PC-3 (cell line): ENCODE measurements at regions not wholly inside any gene's neighbourhood (a gene's known extent, or its start where the extent isn't known, plus 50 kb on each side); places are given as distances from the start of the nearest gene placed in this dataset.

ENCODE experiments used
- EZH2 ChIP-seq: fragments of 300-600 bp; sonication (generic); IDR thresholded peaks from one replicate; pipeline ENCODE4 v1.6.1; 2017; ENCODE audit warnings: antibody characterized with exemption, mild to moderate bottlenecking, low read length; ENCODE audit not compliant: unreplicated experiment
- EZH2phosphoT487 ChIP-seq: fragments of 300-600 bp; sonication (generic); IDR thresholded peaks from 2 replicates; pipeline ENCODE4 v1.6.1; 2018; ENCODE audit warnings: mild to moderate bottlenecking, antibody characterized with exemption, low read length, borderline replicate concordance
- TF ChIP-seq, protein P1 (sequence below): fragments of 300-600 bp; sonication (generic); conservative IDR thresholded peaks from 2 replicates; pipeline ENCODE4 v1.5.1; 2017; ENCODE audit warnings: antibody characterized with exemption, low read depth, mild to moderate bottlenecking, low read length

GRCh38 chr4:181982856-181983255 is 260.3 kb upstream of the TENM3 start:
- TF ChIP-seq, protein P1, sequence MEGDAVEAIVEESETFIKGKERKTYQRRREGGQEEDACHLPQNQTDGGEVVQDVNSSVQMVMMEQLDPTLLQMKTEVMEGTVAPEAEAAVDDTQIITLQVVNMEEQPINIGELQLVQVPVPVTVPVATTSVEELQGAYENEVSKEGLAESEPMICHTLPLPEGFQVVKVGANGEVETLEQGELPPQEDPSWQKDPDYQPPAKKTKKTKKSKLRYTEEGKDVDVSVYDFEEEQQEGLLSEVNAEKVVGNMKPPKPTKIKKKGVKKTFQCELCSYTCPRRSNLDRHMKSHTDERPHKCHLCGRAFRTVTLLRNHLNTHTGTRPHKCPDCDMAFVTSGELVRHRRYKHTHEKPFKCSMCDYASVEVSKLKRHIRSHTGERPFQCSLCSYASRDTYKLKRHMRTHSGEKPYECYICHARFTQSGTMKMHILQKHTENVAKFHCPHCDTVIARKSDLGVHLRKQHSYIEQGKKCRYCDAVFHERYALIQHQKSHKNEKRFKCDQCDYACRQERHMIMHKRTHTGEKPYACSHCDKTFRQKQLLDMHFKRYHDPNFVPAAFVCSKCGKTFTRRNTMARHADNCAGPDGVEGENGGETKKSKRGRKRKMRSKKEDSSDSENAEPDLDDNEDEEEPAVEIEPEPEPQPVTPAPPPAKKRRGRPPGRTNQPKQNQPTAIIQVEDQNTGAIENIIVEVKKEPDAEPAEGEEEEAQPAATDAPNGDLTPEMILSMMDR, result no peak
- TF ChIP-seq EZH2, result no peak
- TF ChIP-seq EZH2phosphoT487, result no peak
